GM19395 (cell line): ENCODE measurements at regions not wholly inside any gene's neighbourhood (a gene's known extent, or its start where the extent isn't known, plus 50 kb on each side); places are given as distances from the start of the nearest gene placed in this dataset.

Source experiments
- ATAC-seq: cut with Tn5 transposase; IDR thresholded peaks from one replicate; pipeline ENCODE4 v1.9.1; 2021; ENCODE audit warnings: mild to moderate bottlenecking, moderate library complexity; ENCODE audit not compliant: unreplicated experiment

GRCh38 chr6:163725008-163725941 is 310.8 kb downstream of the QKI start:
- no peak for ATAC-seq

DNA sequence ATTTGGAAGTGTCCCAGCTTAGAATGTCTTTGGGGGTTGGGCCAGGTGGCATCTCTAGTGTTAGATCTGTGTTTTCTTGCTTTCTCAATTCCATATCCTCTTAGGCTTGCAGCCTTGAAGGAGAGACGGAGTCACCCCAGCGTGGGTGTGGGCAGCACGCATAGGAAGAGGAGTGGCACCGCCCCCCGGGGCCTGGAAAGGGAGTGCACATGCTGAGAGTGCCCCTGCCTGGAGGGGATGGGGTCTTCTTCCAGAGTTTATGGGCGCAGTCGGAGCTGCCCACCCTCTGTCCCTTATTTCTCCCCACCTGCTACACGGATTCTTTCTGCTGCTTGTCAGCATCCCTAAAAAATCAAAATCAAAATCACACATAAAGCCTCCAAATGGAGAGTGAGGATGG is 309.7 kb downstream of the QKI start:
- no peak for ATAC-seq

DNA sequence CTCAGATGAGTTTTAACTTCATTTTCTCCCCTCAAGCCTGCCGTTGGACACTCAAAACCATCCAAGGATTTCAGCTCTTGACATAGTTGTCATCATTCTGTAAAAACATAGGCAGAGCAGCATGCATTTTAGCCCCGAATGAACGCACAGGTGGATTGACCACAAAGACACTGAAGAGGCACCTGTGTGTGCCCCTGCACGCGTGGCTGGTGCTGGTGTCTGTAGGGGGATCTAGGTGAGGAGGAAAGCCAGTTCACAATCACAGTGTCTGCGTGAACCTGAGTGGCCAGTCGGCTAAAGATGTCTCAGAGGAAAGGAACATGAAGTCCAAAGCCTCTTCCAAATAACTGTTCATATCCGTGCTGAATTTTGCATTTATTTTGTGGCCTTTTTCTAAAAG is 309.2 kb downstream of the QKI start:
- ATAC-seq = no peak

GRCh38 chr6:163721922-163722692 is 307.6 kb downstream of the QKI start:
- no peak for ATAC-seq

DNA sequence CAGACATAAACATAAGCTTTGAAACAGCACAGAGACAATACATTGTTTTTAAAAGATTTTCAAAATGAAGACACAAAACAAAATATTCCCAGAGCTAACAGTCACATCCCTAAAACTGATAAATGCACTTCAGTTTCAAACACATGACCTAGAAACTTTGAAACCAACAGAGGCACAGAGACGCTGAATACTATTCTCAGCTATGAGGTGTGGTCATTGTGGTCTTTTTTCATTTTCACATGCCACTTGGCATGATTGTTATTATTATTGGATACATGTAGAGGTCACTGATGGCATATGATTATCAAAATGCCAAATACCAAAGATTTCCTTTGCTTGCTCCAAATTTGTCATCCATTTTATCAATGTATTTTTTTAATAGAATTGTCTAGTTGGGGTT is 306.9 kb downstream of the QKI start:
- no peak for ATAC-seq

GRCh38 chr6:163720460-163721235 is 306.1 kb downstream of the QKI start:
- ATAC-seq = no peak

DNA sequence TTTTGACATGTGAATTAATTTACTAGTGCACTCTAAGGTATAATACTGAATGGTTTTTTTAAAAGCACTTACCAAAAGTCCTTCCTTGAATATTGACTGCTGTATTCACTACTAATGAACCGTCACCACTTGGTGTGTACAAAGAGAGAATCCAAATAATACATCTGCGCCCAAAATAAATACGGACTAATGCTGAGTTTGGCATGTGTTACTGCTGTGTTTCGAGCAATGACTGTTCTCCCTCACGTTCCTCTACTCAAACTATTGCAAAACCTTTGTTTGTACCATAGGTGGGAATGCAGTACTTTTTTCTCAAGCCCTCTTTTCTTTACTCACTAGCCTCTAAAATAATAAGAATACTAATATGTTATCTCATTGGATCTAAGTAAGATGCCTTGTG is 305.5 kb downstream of the QKI start:
- no peak for ATAC-seq

DNA sequence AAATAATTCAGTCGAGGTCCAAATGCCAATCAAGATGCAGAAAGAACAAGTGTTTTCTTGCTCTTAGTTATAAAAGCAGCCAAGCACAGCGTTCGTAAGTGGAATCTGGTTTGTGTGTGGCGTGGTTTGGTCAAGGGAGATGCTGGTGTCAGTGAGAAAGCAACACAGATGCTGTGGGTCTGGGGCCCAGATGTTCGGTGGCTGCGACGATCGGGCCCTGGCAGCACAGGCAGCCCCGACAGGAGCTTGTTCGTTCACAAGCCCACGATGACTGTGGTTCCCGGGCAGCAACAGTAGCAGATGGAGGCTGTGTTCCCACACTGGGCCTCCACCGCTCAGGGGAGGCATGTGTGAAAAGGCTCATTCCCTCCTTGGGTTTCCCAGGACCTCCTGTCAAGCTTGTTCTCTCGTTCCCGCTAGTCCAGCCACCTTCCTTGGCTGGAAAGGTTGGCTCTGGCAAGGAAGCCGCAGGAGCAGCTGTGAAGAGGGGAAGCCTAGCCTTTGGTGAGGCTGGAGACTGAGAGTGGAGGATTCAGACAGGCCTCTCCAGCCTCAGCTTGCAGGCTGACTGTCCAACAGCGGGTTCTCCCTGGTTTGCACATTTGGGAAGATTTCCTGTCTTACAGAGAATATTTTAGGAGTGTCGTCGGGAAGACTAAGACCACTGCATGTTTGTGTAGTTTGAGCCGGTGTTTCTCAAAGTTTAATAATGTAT is 304.7 kb downstream of the QKI start:
- ATAC-seq = no peak

DNA sequence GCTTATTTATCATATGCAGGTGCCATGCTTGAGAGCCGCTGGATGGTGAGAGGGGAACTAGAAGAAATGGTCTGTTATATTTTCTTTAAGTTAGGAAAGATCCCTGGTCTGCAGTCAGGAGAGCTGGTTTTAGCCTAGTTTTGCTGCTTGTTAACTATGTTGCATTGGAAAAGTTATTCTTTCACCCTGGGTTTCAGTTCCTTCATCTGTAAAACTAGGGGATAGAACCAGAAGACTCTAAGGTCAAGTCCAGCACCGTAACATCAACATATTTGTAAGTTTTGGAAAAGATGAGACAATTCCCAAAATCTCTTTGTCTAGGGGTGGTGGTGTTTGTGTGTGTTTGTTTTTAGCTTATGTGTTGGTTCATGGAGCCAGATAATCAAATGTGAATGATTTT is 304.0 kb downstream of the QKI start:
- peak; percentile 40 for ATAC-seq

- no peak for ATAC-seq
These were observed 302.7 kb downstream of the QKI start for GRCh38 chr6:163717106-163717764.

GRCh38 chr6:163716690-163717089 is 302.2 kb downstream of the QKI start:
- ATAC-seq = no peak

DNA sequence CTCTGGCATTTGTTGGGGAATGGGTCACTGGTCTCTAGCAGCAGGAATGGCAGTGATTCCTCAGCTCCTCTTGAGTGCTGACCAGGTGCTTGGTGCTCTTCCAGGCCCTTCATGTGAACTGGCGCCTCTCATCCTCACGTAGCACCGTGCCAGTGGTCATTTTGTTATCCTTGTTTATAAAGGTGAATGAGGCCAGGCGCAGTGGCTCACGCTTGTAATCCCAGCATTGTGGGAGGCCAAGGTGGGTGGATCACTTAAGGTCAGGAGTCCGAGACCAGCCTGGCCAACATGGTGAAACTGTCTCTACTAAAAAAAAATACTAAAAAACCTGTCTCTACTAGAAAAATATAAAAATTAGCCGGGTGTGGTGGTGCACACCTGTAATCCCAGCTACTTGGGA is 301.3 kb downstream of the QKI start:
- no peak for ATAC-seq

DNA sequence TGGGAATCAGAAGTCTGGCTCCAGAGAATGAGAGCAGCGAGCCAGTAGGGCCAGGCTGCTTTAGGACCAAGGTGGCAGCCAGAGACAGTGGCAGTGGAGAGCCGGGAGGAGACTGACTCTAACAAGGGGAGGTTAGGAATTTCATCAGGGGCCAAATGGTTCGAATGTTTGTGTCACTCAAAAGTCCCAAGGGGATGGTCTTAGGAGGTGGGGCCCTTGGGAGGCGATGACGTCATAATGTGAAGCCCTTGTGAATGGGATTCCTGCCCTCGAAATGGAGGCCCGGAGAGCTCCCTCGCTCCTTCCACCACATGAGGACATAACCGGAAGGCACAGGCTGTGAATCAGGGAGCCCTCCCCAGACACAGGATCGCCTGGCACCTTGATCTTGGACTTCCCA is 299.7 kb downstream of the QKI start:
- ATAC-seq = no peak

GRCh38 chr6:163712981-163713380 is 298.5 kb downstream of the QKI start:
- ATAC-seq = no peak

DNA sequence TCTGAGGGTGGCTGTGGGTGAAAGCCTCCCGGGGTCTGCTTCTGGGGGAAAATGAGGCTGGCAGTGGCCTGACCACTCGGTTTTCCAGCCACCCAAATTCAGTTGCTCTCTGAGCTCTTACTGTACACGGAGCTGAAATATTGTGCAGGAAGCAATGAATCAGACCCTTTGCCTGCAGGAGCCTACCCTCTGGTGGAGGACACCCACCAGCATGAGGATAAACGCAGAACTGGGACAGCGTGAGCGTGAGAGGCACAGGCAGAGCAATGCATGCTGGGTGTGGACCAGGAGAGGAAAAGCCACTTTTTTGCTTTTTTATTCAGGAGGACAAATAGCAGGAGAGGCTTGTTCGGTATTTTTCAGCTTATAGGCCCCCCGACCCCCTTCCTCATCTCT is 298.0 kb downstream of the QKI start:
- no peak for ATAC-seq

DNA sequence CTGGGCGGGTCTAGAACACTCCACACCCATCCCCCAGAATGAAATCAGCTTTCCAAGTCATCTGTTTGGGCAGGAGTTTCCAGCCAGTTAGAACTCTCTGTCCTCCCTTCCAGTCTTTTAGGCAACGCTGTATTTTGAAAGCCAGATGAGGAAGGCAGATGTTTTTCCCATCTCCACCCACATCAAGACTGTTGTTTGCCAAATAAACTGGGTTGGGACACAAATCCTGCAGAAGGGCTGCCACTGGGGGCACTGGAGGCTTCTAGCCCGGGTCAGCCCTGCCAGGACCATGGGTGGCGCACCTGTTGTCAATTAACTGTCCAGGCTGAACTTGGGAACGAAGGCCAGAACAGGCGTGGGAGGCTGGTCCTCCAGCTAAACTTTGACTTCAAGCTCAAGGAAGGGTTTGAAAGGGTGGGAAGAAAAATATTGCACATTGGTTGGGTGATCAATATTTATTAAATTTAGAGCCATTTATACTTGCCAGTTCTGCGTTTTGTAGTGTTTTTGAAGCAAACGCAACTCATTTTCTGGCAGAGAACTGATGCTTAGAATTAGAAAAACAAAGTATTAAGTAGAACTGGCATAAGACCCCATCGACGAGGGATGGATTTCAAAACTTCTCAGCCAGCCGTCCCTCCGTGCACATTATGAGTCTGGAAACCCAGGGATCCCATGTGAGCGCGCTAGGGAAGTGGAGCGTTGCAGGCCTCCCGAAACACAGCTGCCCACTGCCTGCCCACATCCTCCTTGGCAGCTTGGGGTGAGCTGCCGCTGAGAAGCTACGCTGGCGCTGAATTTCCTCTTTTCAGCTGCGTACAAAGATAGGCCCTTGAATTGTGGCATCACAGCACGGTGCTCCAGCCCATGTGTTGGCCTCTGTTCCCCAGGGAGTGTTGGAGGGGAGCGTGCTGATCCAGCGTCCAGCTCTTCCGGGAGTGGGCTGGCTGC is 297.4 kb downstream of the QKI start:
- ATAC-seq = peak; percentile 28

- no peak for ATAC-seq
These were observed 296.3 kb downstream of the QKI start for GRCh38 chr6:163710532-163711470.

DNA sequence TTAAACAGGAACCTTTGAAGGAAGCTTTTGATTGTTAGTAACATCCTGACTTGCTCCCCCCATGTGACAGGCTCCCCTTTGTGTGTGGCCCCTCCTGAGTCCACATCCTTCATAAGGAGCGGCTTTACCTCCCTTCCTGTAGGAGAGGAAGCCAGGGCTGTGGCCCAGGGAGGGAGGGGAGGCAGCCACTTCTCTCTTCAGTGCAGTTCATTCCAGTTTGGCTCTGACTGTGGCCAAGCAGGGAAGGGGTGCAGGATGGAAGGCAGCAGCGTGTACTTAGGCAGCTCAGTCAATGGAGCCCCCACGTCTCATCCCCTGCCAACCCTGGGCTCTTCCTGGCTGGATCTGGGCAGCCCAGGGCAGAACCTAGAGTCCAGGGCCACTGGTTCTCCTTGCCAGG is 295.2 kb downstream of the QKI start:
- no peak for ATAC-seq
